Smooth muscle cell (in vitro differentiated cells): ENCODE measurements at regions not wholly inside any gene's neighbourhood (a gene's known extent, or its start where the extent isn't known, plus 50 kb on each side); places are given as distances from the start of the nearest gene placed in this dataset.

Source experiments
- DNase-seq: peaks from one replicate; lab custom pipeline; 2025; ENCODE audit not compliant: unreplicated experiment; lab: John Stamatoyannopoulos, UW
- H2AFZ ChIP-seq: fragments of 200-600 bp; sonication (generic); 2 replicates; pipeline ENCODE4 v1.6.0; 2016; ENCODE audit warnings: antibody characterized with exemption, low read depth, mild to moderate bottlenecking
- H3F3A ChIP-seq: fragments of 200-600 bp; sonication (generic); 2 replicates; pipeline ENCODE4 v1.6.0; 2017; ENCODE audit warnings: antibody characterized with exemption, low read depth
- H3K27ac ChIP-seq: fragments of 200-600 bp; sonication (generic); 2 replicates; pipeline ENCODE4 v1.5.1; 2016; ENCODE audit warnings: low read depth, mild to moderate bottlenecking
- H3K27me3 ChIP-seq: fragments of 200-600 bp; sonication (generic); 2 replicates; pipeline ENCODE4 v1.6.1; 2016; ENCODE audit warnings: low read depth, mild to moderate bottlenecking
- H3K36me3 ChIP-seq: fragments of 200-600 bp; sonication (generic); 2 replicates; pipeline ENCODE4 v1.5.1; 2016; ENCODE audit warnings: low read depth
- H3K4me1 ChIP-seq: fragments of 200-600 bp; sonication (generic); 2 replicates; pipeline ENCODE4 v1.5.1; 2016; ENCODE audit warnings: low read depth
- H3K4me2 ChIP-seq: fragments of 200-600 bp; sonication (generic); 2 replicates; pipeline ENCODE4 v1.6.0; 2016; ENCODE audit warnings: mild to moderate bottlenecking
- H3K4me3 ChIP-seq: fragments of 200-600 bp; sonication (generic); 2 replicates; pipeline ENCODE4 v1.5.1; 2016; ENCODE audit warnings: mild to moderate bottlenecking
- H3K79me2 ChIP-seq: fragments of 200-600 bp; sonication (generic); 2 replicates; pipeline ENCODE4 v1.6.0; 2016; ENCODE audit warnings: low read depth, mild to moderate bottlenecking
- H3K9ac ChIP-seq: fragments of 200-600 bp; sonication (generic); 2 replicates; pipeline ENCODE4 v1.6.0; 2016; ENCODE audit warnings: low read depth
- H3K9me3 ChIP-seq: fragments of 200-600 bp; sonication (generic); replicated peaks from 2 replicates; pipeline ENCODE4 v1.5.1; 2016; ENCODE audit warnings: low read depth
- H4K20me1 ChIP-seq: fragments of 200-600 bp; sonication (generic); 2 replicates; pipeline ENCODE4 v1.6.0; 2016; ENCODE audit warnings: low read depth
- CTCF ChIP-seq: fragments of 200-600 bp; sonication (generic); IDR thresholded peaks from 2 replicates; pipeline ENCODE4 v1.5.1; 2017; ENCODE audit warnings: borderline replicate concordance, mild to moderate bottlenecking, antibody characterized with exemption; ENCODE audit not compliant: insufficient read depth, poor library complexity, severe bottlenecking
- WGBS: methylation state at CpG from one replicate; pipeline ENCODE4 v1.1.7; 2016; ENCODE audit warnings: low lambda C conversion rate; 5-methylcytosine and 5-hydroxymethylcytosine counted together

- Histone ChIP-seq H3K9ac (peak overlapping the region; percentile 67), H3K4me1 (peaks cover 10% of the 10 kb centered on the region), H3K4me3 (no peak overlapping the region), H3K79me2 (no peaks in the 10 kb centered on the region), H3K27me3 (no peaks in the 10 kb centered on the region), H4K20me1 (no peaks in the 10 kb centered on the region), H3K36me3 (no peaks in the 10 kb centered on the region), H3K9me3 (no peaks in the 10 kb centered on the region), H2AFZ (peak overlapping the region; percentile 1), H3F3A (peaks cover 17% of the 10 kb centered on the region), H3K4me2 (no peak overlapping the region), H3K27ac (peak overlapping the region; percentile 96)
- 28% methylated on average over 1 of the region's 1 CpG for WGBS
- DNase-seq, result no peak
- no peak for TF ChIP-seq CTCF
These were observed 66.6 kb upstream of the CCN6 start for GRCh38 chr6:111987295-111987694.

DNA sequence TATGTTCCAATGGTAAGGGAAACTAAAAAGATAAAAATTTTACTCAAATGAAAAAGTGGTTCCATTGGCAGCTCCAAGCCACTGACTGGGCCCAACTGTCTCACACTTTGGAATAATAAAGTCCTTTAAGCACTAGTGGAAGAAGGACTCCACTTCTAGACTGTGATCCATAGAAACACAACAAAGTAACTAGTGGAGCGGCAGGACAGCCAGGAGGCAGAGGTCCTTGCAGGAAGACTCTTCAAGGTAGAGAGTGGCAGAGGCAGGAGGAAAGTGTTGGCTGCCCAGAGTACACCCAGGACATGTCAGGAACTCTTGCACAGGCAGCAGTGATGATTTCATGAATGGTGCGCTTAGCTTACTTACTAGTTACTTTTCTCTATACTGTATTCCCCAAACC lies 65.0 kb upstream of the CCN6 start:
- TF ChIP-seq CTCF, result no peak
- no peaks in the 10 kb centered on the region for H3K36me3 ChIP-seq

GRCh38 chr6:111989743-111990142 lies 64.2 kb upstream of the CCN6 start:
- H3K4me3 ChIP-seq, result no peak overlapping the region
- DNase-seq, result no peak

More for the DNA sequence above, 65.0 kb upstream of the CCN6 start:
- H3K4me2 ChIP-seq, result no peak overlapping the region
- peaks cover 10% of the 10 kb centered on the region for H3K4me1 ChIP-seq
- no peak overlapping the region for H3K27ac ChIP-seq
- H3K79me2 ChIP-seq, result no peaks in the 10 kb centered on the region
- 95% methylated on average over 2 of the region's 2 CpGs for WGBS
- H3K9ac ChIP-seq, result no peak overlapping the region
- no peaks in the 10 kb centered on the region for H3K27me3 ChIP-seq
- H3K4me3 ChIP-seq, result no peak overlapping the region
- no peaks in the 10 kb centered on the region for H4K20me1 ChIP-seq
- DNase-seq, result no peak
- H3K9me3 ChIP-seq, result no peaks in the 10 kb centered on the region
- H3F3A ChIP-seq, result peaks cover 17% of the 10 kb centered on the region
- no peak overlapping the region for H2AFZ ChIP-seq

More at GRCh38 chr6:111989743-111990142, 64.2 kb upstream of the CCN6 start:
- Histone ChIP-seq H3K27ac (no peak overlapping the region), H3K27me3 (no peaks in the 10 kb centered on the region), H3K4me2 (no peak overlapping the region), H2AFZ (no peak overlapping the region), H3K9me3 (no peaks in the 10 kb centered on the region), H3K79me2 (no peaks in the 10 kb centered on the region), H3K9ac (no peak overlapping the region), H3K36me3 (no peaks in the 10 kb centered on the region), H3F3A (peaks cover 12% of the 10 kb centered on the region), H3K4me1 (peaks cover 10% of the 10 kb centered on the region), H4K20me1 (no peaks in the 10 kb centered on the region)
- 82% methylated on average over 2 of the region's 2 CpGs for WGBS
- TF ChIP-seq CTCF, result no peak
